NB4 (cell line): ENCODE measurements at regions not wholly inside any gene's neighbourhood (a gene's known extent, or its start where the extent isn't known, plus 50 kb on each side); places are given as distances from the start of the nearest gene placed in this dataset.

Source experiments
- MYC ChIP-seq: IDR thresholded peaks from 2 replicates; pipeline ENCODE4 v1.6.1; 2011; ENCODE audit warnings: low read depth, low read length
- POLR2A ChIP-seq: IDR thresholded peaks from 2 replicates; pipeline ENCODE4 v1.6.1; 2011; ENCODE audit warnings: mild to moderate bottlenecking; ENCODE audit not compliant: insufficient read length; ENCODE audit errors: extremely low read depth
- TF ChIP-seq, protein P1 (sequence below): IDR thresholded peaks from one replicate; pipeline ENCODE4 v1.5.1; 2012; ENCODE audit warnings: low read depth, low read length

DNA sequence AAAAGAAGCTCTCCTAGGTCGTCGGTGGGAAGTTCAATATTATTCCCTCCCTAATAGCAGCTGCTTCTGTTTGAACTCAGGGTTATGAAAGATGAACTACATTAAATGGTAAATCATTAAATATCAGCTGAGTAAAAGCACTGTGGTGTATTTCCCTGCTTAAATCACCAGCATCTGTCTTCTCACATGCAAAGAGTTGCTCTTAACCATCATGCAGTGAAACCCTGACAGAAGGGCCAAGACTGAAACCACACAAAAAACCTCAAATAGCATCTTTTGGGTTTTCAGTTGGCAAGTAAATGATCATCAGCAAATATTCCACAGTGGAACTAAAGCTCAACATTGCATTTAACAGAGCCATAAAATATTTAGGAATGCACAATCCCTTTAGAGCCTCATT lies 380.0 kb upstream of the ADGRL2 start:
- TF ChIP-seq, protein P1, sequence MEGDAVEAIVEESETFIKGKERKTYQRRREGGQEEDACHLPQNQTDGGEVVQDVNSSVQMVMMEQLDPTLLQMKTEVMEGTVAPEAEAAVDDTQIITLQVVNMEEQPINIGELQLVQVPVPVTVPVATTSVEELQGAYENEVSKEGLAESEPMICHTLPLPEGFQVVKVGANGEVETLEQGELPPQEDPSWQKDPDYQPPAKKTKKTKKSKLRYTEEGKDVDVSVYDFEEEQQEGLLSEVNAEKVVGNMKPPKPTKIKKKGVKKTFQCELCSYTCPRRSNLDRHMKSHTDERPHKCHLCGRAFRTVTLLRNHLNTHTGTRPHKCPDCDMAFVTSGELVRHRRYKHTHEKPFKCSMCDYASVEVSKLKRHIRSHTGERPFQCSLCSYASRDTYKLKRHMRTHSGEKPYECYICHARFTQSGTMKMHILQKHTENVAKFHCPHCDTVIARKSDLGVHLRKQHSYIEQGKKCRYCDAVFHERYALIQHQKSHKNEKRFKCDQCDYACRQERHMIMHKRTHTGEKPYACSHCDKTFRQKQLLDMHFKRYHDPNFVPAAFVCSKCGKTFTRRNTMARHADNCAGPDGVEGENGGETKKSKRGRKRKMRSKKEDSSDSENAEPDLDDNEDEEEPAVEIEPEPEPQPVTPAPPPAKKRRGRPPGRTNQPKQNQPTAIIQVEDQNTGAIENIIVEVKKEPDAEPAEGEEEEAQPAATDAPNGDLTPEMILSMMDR: no peak
- no peak for TF ChIP-seq POLR2A
- TF ChIP-seq MYC: no peak
